GM18508 (cell line): ENCODE measurements at regions not wholly inside any gene's neighbourhood (a gene's known extent, or its start where the extent isn't known, plus 50 kb on each side); places are given as distances from the start of the nearest gene placed in this dataset.

Source experiments
- ATAC-seq: cut with Tn5 transposase; IDR thresholded peaks from one replicate; pipeline ENCODE4 v1.9.1; 2021; ENCODE audit warnings: moderate number of reproducible peaks; ENCODE audit not compliant: insufficient read depth, unreplicated experiment

GRCh38 chr10:83625831-83626360 lies 513.4 kb upstream of the GHITM start:
- no peak for ATAC-seq

- no peak for ATAC-seq
Measured at GRCh38 chr10:83632701-83633100, 506.6 kb upstream of the GHITM start.

GRCh38 chr10:83633547-83633946 lies 505.8 kb upstream of the GHITM start:
- no peak for ATAC-seq

- ATAC-seq: no peak
Measured at GRCh38 chr10:83636826-83637225, 502.5 kb upstream of the GHITM start.

- ATAC-seq: no peak
Measured at GRCh38 chr10:83647526-83647925, 491.8 kb upstream of the GHITM start.

GRCh38 chr10:83648201-83648600 lies 491.1 kb upstream of the GHITM start:
- no peak for ATAC-seq

- no peak for ATAC-seq
Measured at GRCh38 chr10:83649471-83649870, 489.8 kb upstream of the GHITM start.

- no peak for ATAC-seq
Measured at GRCh38 chr10:83654689-83655088, 484.6 kb upstream of the GHITM start.

GRCh38 chr10:83656924-83657323 lies 482.4 kb upstream of the GHITM start:
- ATAC-seq: no peak

- ATAC-seq: no peak
Measured at GRCh38 chr10:83657487-83657886, 481.8 kb upstream of the GHITM start.

- ATAC-seq: no peak
Measured at GRCh38 chr10:83663918-83664317, 475.4 kb upstream of the GHITM start.

GRCh38 chr10:83666762-83667161 lies 472.5 kb upstream of the GHITM start:
- no peak for ATAC-seq

GRCh38 chr10:83667594-83667993 lies 471.7 kb upstream of the GHITM start:
- ATAC-seq: no peak

- no peak for ATAC-seq
Measured at GRCh38 chr10:83673316-83673715, 466.0 kb upstream of the GHITM start.

- ATAC-seq: no peak
Measured at GRCh38 chr10:83677795-83678194, 461.5 kb upstream of the GHITM start.

- no peak for ATAC-seq
Measured at GRCh38 chr10:83678850-83679249, 460.5 kb upstream of the GHITM start.

- ATAC-seq: peak; percentile 98
Measured at GRCh38 chr10:83680470-83680891, 458.8 kb upstream of the GHITM start.

- ATAC-seq: no peak
Measured at GRCh38 chr10:83682414-83682813, 456.9 kb upstream of the GHITM start.

GRCh38 chr10:83685458-83685857 lies 453.9 kb upstream of the GHITM start:
- ATAC-seq: no peak

- no peak for ATAC-seq
Measured at GRCh38 chr10:83691791-83692596, 447.3 kb upstream of the GHITM start.

GRCh38 chr10:83698899-83699298 lies 440.4 kb upstream of the GHITM start:
- no peak for ATAC-seq

GRCh38 chr10:83701799-83702198 lies 437.5 kb upstream of the GHITM start:
- no peak for ATAC-seq
